Activated T-cell treated with anti-CD3 and anti-CD28 coated beads, Interleukin-2, amount 50 U/mL, for 72 hours (primary cell): ENCODE measurements at regions not wholly inside any gene's neighbourhood (a gene's known extent, or its start where the extent isn't known, plus 50 kb on each side); places are given as distances from the start of the nearest gene placed in this dataset.

Experiments
- ATAC-seq, 2 donors: fragments of 150-1000 bp; cut with Tn5 transposase; replicated peaks in 1 of 2; 2 replicates each; pipeline ENCODE4 v1.10.0; 2021; ENCODE audit warnings: moderate library complexity in 2 of 2, mild to moderate bottlenecking in 1 of 2
- DNase-seq, 2 donors: peaks; one replicate each; pipeline ENCODE4 v3.0.0; 2021 to 2022; ENCODE audit warnings: mixed read lengths in 1 of 2
- H3K27ac Mint-ChIP-seq: one replicate; pipeline ENCODE4 v1.8.0; 2022; ENCODE audit warnings: mild to moderate bottlenecking, moderate library complexity, mixed read lengths
- H3K27me3 Mint-ChIP-seq: one replicate; pipeline ENCODE4 v1.8.0; 2022; ENCODE audit warnings: low read depth, mixed read lengths
- H3K36me3 Mint-ChIP-seq, 2 donors: one replicate each; pipeline ENCODE4 v1.8.0; 2022; ENCODE audit warnings: mixed read lengths in 2 of 2, mild to moderate bottlenecking in 1 of 2; ENCODE audit not compliant: insufficient read depth in 2 of 2
- H3K4me1 Mint-ChIP-seq: one replicate; pipeline ENCODE4 v1.8.0; 2022; ENCODE audit warnings: low read depth, mixed read lengths
- H3K4me3 Mint-ChIP-seq, 2 donors: one replicate each; pipeline ENCODE4 v1.8.0; 2022; ENCODE audit warnings: mild to moderate bottlenecking in 2 of 2, mixed read lengths in 2 of 2, moderate library complexity in 2 of 2
- H3K9me3 Mint-ChIP-seq, 2 donors: one replicate each; pipeline ENCODE4 v1.8.0; 2022; ENCODE audit warnings: mixed read lengths in 2 of 2

DNA sequence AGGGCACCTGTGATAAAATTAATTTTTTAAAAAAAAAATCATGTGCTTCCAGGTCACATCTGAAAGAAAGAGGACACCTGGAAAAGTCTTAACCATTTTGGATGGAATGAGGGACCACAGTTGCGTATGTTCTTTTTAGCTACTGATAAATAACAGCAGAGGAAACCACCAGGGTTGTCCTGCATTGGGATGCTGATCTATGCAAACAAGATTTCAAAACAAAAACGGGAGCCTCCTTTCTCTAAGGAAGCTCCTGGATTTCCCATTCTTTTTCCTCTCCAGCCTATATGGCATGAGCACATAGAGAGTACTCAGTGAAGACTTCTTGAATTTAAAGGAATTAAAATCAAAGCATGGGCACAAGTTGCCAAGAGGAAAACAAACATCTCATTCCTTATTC, 145.6 kb upstream of the THBS1 start:
- peaks cover 43% of the 10 kb centered on the region for H3K27me3 Mint-ChIP-seq
- no peak for ATAC-seq

DNA sequence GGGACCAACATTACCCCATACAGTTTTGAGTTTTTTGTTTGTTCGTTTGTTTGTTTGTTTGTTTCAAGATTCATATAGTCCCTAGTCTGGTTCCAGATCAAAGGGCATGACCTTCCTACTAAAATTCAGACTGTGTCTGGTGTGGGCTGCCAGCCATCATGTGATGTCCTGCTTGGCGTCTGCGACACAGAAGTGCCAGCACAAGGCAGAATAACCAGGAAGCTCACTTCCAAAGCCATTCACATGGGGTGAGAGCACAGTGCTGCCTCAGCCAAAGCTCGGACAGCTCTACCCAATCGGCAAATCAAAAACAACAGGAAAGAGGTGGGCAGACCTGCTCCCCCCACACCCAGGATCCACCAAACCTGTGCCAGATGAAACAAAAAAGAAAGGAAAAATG, 142.6 kb upstream of the THBS1 start:
- no peak overlapping the region for H3K4me3 Mint-ChIP-seq
- H3K36me3 Mint-ChIP-seq = no peaks in the 10 kb centered on the region
- DNase-seq = no peak
- peak overlapping the region; percentile 27 for H3K27ac Mint-ChIP-seq
- no peak for ATAC-seq
- H3K4me1 Mint-ChIP-seq = peaks cover 8% of the 10 kb centered on the region
- H3K27me3 Mint-ChIP-seq = peaks cover 31% of the 10 kb centered on the region
- H3K9me3 Mint-ChIP-seq = no peaks in the 10 kb centered on the region

More for the DNA sequence above, 145.6 kb upstream of the THBS1 start:
- no peak overlapping the region for H3K27ac Mint-ChIP-seq
- no peaks in the 10 kb centered on the region for H3K9me3 Mint-ChIP-seq
- no peaks in the 10 kb centered on the region for H3K36me3 Mint-ChIP-seq
- H3K4me3 Mint-ChIP-seq = no peak overlapping the region
- no peak for DNase-seq
- peaks cover 12% of the 10 kb centered on the region for H3K4me1 Mint-ChIP-seq

DNA sequence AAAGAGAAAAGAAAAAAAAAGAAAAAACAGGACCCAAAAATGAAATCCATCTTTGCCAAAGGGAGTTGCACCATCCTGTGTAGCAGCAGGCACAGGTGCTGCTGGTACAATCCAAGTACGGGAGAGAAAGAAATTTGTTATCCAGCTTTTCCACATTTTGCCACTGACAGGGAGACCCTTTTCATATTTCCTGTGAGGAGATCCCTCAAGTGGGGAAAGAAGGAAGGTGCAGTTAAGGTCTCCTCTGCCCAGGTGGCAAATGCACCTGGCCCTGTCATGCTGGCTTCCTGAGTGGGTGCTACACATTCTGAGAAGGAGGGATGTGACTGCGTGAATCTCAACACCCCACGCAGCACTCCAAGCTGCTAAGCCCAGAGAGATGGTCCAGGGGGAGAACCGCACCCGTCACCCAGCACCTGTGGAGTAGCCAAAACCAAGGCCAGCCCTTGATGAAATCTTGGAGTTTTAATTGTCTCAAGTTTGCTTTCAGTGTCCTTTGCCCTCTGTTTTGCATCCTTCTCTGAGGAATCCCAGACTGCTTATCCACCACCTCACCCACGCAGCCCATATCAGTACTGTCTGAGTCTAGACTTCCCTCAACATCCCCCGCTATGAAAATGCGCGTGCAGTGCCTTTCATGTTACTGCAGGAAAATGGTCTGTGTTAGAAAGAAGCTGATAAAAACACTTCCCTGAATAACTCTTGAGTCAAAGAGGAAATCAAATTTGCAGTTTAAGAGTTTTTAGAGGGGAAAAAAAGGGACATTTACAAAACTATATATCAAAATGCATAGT, 141.9 kb upstream of the THBS1 start:
- no peak for ATAC-seq
- H3K36me3 Mint-ChIP-seq = no peaks in the 10 kb centered on the region
- no peak overlapping the region for H3K4me3 Mint-ChIP-seq
- H3K9me3 Mint-ChIP-seq = no peaks in the 10 kb centered on the region
- H3K4me1 Mint-ChIP-seq = peaks cover 8% of the 10 kb centered on the region
- no peak overlapping the region for H3K27ac Mint-ChIP-seq
- peaks cover 24% of the 10 kb centered on the region for H3K27me3 Mint-ChIP-seq
- no peak for DNase-seq

DNA sequence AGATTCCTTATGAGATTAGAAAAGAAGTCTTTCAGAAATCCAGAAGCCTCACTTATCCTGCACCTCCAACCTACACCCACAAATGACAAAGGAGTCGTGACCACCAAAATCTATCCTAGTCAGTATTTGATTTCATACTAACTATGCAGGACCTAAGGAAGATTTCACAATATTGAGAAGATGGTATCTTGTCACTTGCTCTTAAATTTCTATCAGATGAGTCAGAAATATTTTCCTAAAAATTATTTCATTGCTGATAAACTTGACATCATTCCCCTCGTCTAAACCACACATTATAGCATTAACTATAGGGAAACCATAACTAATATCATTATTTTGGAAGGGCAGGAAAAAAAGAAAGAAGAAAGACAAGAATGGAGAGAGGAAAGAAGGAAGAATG, 138.0 kb upstream of the THBS1 start:
- Mint-ChIP-seq H3K9me3 (no peaks in the 10 kb centered on the region), H3K36me3 (no peaks in the 10 kb centered on the region), H3K27ac (no peak overlapping the region), H3K27me3 (peaks cover 31% of the 10 kb centered on the region), H3K4me3 (no peak overlapping the region), H3K4me1 (peaks cover 8% of the 10 kb centered on the region)
- DNase-seq = no peak
- no peak for ATAC-seq

DNA sequence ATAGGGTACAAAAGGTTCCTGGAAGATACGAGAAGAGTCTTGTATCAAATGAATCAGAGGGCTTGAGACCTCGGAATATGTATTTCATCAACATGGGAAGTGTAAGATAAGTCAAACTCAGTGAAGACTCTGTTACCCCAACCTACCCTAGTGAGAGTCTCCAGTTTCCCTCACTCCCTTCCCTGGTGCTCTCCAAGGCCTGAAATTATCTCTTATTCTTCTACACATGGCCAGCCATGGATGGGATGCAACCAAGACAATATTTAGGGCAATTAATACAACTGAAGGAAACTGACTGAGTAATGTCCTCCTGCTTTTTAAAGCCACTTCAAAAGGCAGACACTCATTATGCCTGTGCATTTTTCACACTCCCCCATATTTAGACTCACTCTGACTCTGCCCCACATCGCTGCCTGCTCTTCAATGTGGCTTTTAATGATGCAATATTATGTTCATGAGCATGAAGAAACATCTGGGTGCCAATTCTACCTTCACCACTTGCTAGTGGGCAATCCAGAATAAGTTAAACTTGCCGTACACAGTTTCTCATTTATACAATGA, 137.1 kb upstream of the THBS1 start:
- Mint-ChIP-seq H3K4me3 (no peak overlapping the region), H3K27me3 (peaks cover 31% of the 10 kb centered on the region), H3K4me1 (peaks cover 2% of the 10 kb centered on the region), H3K9me3 (no peaks in the 10 kb centered on the region), H3K36me3 (no peaks in the 10 kb centered on the region), H3K27ac (no peak overlapping the region)
- peak; percentile 42 to 68 for ATAC-seq
- DNase-seq = no peak

DNA sequence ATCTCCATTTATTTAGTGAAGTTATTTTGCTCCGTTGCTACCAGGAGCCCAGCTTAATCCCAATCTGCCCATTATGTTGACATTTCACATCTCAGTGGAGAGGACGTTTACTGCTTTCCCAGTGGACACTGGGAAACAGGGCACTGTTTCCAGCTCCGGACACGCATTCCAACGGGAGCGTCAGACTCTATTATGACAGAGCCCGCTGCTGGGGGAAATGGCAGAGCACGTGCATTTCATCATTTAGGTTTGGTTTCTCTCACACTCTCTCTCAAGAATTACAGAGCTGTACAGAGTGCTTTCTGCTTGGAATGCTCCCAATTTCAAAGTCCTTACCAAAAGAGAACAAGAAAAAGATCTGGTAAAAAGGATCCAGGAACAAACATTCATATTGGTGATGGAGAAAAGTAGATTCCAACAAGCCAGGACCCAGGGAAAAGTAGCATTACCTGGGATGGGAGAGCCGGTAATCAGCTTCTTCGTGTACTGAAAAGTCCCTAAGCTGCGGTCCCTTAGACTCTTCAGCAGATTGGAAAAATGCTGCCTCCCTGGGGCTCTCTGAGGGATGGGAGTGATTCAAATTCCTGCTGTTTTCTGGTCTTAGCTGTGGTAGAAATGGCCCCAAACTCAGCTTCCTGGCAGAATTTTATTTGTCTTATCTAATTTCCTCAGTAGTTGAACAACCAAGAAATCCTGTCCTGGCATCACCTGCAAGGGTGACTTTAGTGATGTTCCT, 136.0 kb upstream of the THBS1 start:
- H3K4me1 Mint-ChIP-seq = no peaks in the 10 kb centered on the region
- no peak overlapping the region for H3K27ac Mint-ChIP-seq
- ATAC-seq = no peak
- H3K9me3 Mint-ChIP-seq = peaks cover 0 to 3% of the 10 kb centered on the region in 2 donors
- no peak overlapping the region for H3K4me3 Mint-ChIP-seq
- H3K36me3 Mint-ChIP-seq = peaks cover 0 to under 1% of the 10 kb centered on the region in 2 donors
- no peak for DNase-seq
- H3K27me3 Mint-ChIP-seq = peaks cover 33% of the 10 kb centered on the region

DNA sequence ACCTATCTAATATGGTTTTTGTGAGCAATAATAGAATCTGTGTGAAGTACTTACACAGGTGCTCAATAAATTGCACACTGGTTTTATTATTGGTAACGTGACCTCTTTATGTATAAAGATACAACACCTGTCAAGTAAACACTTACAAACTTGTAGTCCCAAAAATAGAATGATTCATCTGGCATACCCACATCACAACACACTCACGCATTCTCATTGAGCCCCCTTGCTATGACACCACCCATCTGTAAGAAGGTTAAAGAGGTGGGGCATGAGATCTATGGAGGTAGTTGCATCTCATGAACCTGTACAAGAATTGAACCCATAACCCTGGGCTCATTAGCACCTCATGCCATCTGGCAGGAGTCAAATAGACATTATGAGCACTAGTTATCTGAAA, 134.9 kb upstream of the THBS1 start:
- Mint-ChIP-seq H3K36me3 (peaks cover 0 to 3% of the 10 kb centered on the region in 2 donors), H3K27me3 (peaks cover 31% of the 10 kb centered on the region), H3K9me3 (peaks cover 0 to 4% of the 10 kb centered on the region in 2 donors), H3K4me1 (no peaks in the 10 kb centered on the region), H3K27ac (no peak overlapping the region), H3K4me3 (no peak overlapping the region)
- ATAC-seq (no peak), DNase-seq (no peak)

DNA sequence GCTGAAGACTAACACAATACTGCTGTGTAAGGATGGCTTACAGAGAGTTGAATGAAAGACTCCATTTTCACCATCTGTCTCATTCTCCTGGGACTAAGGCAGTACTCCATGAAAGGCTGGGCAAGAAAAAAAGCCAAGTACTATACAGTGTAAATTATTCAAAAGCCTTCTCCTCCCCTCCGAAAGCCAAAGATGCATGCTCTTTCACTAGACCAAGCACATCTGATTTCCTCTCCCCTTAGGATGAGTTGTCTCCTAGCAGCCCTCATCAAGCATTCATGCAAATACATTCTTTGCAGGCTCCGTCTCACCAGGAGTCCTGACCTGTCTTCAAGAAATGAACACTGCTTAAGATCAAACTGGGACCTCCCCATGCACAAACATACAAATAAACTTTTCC, 133.5 kb upstream of the THBS1 start:
- DNase-seq (no peak), ATAC-seq (no peak)
- Mint-ChIP-seq H3K4me1 (no peaks in the 10 kb centered on the region), H3K27ac (no peak overlapping the region), H3K36me3 (peaks cover 0 to 4% of the 10 kb centered on the region in 2 donors), H3K27me3 (peaks cover 25% of the 10 kb centered on the region), H3K4me3 (no peak overlapping the region), H3K9me3 (peaks cover 0 to 4% of the 10 kb centered on the region in 2 donors)

DNA sequence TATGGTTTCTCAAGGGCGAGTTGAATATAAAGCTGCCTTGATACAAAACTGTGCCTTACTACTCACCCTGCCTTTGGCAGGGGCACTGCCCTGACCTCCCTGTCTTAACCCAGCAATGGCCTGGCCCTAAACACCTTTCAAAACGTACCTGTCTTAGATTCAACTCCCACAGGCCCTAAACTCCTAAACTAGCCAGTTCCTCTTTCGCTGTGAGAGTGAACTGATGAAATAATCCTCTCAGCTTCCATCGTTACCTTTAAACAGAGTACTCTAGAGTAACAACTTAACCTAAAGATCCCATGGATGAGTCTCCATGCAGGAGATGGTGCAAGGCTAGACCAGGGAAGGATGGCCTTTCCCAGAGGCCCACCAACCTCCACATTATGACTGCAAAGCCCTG, 133.0 kb upstream of the THBS1 start:
- Mint-ChIP-seq H3K4me1 (peaks cover under 1% of the 10 kb centered on the region), H3K27ac (no peak overlapping the region), H3K4me3 (no peak overlapping the region), H3K36me3 (peaks cover 0 to 4% of the 10 kb centered on the region in 2 donors), H3K9me3 (peaks cover 0 to 4% of the 10 kb centered on the region in 2 donors), H3K27me3 (peaks cover 25% of the 10 kb centered on the region)
- DNase-seq (no peak), ATAC-seq (no peak)

DNA sequence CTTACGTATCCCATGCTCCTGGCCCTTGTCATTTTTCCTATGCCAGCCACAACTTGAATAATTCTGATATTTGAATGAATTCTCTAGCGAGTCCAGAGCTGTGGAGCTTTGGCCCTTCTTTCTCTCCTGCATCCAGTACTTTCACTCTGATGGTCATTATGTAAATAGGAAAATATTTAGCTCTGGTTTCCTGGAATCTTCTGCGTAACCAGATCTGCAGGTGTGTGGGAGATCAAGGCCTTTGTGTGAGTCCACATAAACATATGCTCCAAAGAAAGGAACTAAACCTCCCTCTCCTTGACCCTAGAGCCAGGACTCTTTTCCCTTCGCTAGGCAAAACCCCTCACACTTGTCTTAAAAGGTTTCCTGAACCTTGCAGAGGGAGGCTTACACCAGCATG, 132.5 kb upstream of the THBS1 start:
- Mint-ChIP-seq H3K4me1 (peaks cover 5% of the 10 kb centered on the region), H3K4me3 (no peak overlapping the region), H3K27me3 (peaks cover 25% of the 10 kb centered on the region), H3K9me3 (peaks cover 0 to 4% of the 10 kb centered on the region in 2 donors), H3K36me3 (peaks cover 0 to 4% of the 10 kb centered on the region in 2 donors), H3K27ac (no peak overlapping the region)
- ATAC-seq (no peak), DNase-seq (no peak)

DNA sequence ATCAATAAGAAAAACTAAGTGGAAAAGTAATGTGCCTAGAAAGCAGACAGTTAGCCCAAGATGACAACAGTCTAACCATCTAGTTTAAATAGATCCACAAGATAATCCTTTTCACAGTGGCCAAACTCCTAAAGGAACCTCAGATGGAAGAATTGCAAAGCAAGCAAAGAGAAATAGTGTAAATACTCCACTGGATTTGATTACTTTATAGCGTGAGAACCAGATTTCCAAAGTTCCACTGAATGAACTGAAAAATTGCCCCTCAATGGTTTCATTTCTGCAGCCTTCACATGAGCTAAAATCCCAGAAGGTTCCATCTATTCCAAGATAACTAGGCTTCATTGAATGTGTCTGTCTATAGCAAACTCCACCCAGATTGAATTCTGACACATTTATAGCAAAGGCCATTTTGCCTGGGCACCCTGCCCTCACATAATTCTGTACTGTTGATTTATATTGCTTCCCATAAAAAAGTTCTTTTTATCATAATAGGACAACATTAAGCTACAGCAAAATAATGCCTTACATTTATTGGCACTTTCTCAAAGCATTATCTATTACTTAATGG, 129.7 kb upstream of the THBS1 start:
- Mint-ChIP-seq H3K27me3 (peaks cover 25% of the 10 kb centered on the region), H3K9me3 (peaks cover 0 to 4% of the 10 kb centered on the region in 2 donors), H3K4me1 (peaks cover 32% of the 10 kb centered on the region), H3K4me3 (no peak overlapping the region), H3K27ac (no peak overlapping the region), H3K36me3 (peaks cover 0 to 4% of the 10 kb centered on the region in 2 donors)
- ATAC-seq = no peak
- DNase-seq = no peak

DNA sequence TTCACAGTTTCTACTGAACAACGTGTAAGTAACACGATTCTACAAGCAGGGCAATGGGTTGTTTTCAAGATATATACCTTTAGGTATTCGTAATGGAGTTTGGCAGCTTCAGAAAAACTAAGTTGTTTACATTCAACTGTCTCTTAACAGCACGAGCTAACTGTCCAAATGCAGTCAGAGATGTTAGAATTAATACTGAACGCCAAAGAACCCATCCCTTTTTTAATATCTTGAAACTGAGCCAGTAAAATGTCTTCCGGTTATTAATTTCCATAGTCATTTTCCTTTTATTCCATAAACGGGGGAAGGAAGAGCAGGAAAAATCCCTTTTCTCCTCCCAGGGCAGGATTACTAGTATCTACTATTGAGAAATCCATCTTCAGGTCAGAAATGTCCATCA, 129.0 kb upstream of the THBS1 start:
- Mint-ChIP-seq H3K27ac (no peak overlapping the region), H3K4me3 (no peak overlapping the region), H3K36me3 (peaks cover 0 to 4% of the 10 kb centered on the region in 2 donors), H3K27me3 (peaks cover 24% of the 10 kb centered on the region), H3K9me3 (peaks cover 0 to 4% of the 10 kb centered on the region in 2 donors), H3K4me1 (peaks cover 36% of the 10 kb centered on the region)
- no peak for DNase-seq
- no peak for ATAC-seq

DNA sequence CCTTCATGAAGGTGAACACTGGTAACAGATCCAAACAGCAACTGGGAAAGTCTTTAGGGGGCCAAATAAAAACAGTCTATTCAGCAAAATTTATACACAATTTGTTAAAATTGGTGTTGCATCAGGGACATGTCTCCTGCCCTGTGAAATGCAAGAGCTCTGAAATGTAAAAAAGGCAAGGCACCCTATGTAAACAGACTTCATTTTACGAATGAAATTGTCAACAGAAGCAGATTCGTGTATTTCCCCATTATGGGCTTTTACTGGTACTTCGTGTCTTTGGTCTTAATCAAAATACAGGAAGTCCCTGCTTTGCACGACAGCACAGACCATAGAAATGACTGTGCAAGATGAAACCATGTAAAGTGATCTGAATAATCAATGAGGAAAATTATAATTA, 127.3 kb upstream of the THBS1 start:
- DNase-seq (peak in 1 of 2 donors; percentile 14), ATAC-seq (peak; percentile 76 to 85)
- Mint-ChIP-seq H3K9me3 (peaks cover 0 to 4% of the 10 kb centered on the region in 2 donors), H3K4me3 (no peak overlapping the region), H3K4me1 (peaks cover 36% of the 10 kb centered on the region), H3K36me3 (peaks cover 0 to 4% of the 10 kb centered on the region in 2 donors), H3K27me3 (peaks cover 7% of the 10 kb centered on the region), H3K27ac (no peak overlapping the region)
